AG09319 (cell line): ENCODE measurements at regions not wholly inside any gene's neighbourhood (a gene's known extent, or its start where the extent isn't known, plus 50 kb on each side); places are given as distances from the start of the nearest gene placed in this dataset.
"Not testable (repeated sequence)": the region's sequence is repeated elsewhere in the genome, so short reads cannot be mapped to it uniquely, and the experiment has no call there.

Experiments
- DNase-seq: peaks from one replicate; pipeline ENCODE4 v3.0.0-alpha.2; 2010; ENCODE audit warnings: low read depth; ENCODE audit errors: extremely low read depth
- TF ChIP-seq, protein P1 (sequence below): IDR thresholded peaks from 2 replicates; pipeline ENCODE4 v1.5.1; 2011; ENCODE audit warnings: low read depth, mild to moderate bottlenecking, inconsistent platforms, low read length, moderate library complexity

DNA sequence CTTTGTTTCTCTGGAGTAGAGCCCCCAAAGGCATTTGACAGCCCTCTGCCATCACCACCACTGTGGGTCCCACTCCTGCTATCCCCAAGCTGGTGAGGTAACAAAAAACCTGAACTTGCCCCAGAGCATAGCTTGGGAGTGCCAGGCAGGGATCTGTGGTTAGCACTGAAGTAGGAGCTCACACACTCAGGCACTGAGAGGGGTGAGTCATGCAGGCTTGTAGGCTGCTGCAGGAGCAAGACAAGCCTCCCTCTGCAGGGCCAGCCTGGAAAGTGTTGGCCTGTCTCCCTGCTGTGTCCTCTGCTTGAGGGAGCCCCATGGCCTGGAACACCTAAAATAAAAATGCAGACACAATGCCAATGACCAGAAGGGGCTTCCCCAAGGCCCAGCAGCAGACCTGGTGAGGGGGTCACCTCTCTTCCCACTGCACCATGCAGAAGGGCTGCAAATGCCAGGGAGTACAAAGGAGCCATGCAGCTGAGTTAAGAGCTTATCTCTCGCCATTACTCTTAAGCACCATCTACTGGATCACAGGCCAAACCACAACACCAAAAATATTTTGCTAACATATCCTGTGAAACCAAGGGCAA, 108.9 kb upstream of the POGK start:
- TF ChIP-seq, protein P1, sequence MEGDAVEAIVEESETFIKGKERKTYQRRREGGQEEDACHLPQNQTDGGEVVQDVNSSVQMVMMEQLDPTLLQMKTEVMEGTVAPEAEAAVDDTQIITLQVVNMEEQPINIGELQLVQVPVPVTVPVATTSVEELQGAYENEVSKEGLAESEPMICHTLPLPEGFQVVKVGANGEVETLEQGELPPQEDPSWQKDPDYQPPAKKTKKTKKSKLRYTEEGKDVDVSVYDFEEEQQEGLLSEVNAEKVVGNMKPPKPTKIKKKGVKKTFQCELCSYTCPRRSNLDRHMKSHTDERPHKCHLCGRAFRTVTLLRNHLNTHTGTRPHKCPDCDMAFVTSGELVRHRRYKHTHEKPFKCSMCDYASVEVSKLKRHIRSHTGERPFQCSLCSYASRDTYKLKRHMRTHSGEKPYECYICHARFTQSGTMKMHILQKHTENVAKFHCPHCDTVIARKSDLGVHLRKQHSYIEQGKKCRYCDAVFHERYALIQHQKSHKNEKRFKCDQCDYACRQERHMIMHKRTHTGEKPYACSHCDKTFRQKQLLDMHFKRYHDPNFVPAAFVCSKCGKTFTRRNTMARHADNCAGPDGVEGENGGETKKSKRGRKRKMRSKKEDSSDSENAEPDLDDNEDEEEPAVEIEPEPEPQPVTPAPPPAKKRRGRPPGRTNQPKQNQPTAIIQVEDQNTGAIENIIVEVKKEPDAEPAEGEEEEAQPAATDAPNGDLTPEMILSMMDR, result no peak
- no peak for DNase-seq

DNA sequence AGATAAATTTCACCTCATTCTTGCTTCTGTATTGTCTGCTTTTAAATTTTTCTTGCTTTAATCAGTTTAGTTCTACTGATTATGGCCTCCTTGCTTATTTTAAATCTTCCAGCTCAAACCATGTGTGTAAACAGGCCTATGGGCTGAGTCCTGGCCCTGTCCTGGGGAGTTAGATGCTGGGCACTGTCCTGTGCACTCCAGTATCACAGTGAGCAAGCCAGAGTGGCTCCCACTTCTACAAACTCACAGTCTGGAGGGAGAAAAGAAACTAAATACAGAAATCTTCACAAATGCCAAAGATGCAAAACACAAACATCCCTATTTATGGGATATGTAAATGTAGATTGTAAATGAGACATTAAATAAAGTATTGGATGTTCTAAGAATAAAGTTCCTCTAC, 101.1 kb upstream of the POGK start:
- DNase-seq, result no peak
- TF ChIP-seq, protein P1, result no peak

DNA sequence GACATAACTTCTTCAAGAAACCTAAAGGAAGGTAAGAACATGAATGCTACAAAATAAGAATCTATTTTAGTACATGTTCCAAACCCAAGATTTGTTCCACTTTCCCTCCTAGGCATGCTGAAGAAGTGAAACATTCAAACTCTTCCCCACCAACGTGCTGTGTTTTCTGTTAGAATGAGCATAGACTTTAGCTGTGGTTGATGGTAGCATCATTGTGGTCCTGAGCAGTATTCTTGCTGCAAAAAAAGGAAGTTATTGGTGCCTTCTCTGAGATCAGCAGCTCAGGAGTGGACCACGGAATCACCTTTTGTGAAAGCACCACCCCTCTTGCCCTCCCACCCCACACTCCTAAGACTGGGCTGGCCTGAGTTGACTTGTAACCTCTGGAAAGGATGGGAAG, 100.4 kb upstream of the POGK start:
- TF ChIP-seq, protein P1, result no peak
- DNase-seq, result no peak

DNA sequence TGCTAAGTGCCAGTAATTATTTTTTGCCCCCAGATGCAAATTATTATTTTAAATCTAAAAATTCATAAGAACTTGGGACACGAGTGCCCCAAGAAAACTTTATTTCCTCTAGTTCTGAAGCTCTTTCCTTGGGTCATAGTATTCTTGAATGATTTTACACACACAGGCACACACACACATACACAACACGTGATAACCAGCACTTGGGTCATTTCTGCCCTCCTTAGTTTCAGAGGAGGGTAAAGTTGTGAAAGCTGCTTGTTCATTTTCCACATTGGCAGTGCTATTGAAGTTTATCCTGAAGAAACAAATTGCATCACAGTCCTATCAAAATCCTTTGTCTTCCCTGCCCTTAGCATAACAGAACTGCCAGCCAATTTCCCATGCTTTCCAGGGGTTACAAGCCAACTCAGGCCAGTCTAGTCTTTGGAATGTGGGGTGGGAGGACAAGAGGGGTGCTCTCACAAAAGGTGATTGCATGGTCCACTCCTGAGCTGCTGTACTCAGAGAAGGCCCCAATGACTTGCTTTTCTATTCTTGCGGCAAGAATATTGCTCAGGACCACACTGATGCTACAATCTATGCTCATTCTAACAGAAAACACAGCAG, 98.5 kb upstream of the POGK start:
- TF ChIP-seq, protein P1, result no peak
- DNase-seq, result no peak

DNA sequence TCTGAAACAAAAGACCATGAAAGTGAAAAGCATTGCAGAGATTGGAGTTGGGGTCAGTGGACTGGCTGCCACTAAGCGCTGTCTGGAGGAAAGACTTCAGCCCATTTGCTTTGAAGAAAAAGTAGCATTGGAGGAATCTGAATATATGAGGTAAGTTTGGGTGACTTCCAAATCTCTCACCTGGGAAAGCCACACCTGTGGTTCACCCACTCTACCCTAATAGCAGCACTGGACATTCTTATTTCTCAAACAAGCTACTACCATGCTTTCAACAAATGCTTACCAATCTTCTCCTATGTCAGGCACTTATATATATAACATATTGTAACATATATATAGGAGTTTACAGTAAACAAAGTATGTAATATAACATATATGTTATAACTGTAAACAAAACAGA, 76.0 kb upstream of the POGK start:
- TF ChIP-seq, protein P1, result no peak
- DNase-seq, result no peak

DNA sequence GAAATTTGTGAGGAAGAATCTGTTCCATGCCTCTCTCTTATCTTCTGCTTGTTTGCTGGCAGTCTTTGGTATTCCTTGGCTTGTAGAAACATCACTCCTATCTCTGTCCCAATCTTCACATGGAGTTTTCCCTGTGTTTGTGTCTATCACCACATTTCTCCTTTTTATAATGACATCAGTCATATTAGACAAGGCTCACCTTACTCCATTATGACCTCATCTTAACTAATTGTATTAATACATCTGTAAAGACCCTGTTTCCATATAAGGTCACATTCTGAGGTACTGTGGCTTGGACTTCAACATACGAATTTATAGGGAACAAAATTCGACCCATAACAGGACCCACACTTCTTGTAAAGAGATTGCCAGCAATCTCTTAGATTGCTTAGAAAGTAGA, 72.3 kb upstream of the POGK start:
- TF ChIP-seq, protein P1, result no peak
- no peak for DNase-seq

DNA sequence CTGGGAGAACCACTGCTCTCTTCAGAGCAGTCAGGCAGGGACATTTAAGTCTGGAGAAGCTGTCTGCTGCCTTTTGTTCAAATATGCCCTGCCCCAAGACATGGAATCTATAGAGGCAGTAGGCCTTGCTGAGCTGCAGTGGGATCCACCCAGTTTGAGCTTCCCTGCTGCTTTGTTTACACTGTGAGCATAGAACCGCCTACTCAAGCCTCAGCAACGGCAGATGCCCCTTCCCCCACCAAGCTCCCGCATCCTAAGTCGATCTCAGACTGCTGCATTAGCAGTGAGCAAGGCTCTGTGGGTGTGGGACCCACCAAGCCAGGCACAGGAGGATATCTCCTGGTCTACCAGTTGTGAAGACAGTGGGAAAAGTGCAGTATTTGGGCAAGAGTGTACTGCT, 54.6 kb upstream of the POGK start:
- not testable (repeated sequence) for DNase-seq

DNA sequence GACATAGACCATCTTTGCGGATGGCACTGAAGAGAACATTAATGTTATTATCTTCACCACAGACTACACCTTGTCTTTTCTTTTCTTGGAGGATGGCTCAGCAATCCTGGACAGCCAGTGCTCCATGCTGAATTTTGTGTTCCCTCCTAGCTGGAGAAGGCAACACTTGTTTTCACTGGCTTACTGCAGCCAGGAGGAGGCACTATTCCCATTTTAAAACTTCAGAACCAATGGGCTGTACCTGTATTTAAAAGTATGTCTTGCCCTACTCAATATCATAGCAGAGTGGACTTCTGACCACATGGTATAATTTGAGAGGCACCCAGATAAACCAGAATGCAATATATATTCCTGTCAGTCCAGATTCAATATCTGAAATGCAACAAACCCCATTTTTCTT, 53.3 kb upstream of the POGK start:
- TF ChIP-seq, protein P1, result no peak
- no peak for DNase-seq
